A673 (cell line): ENCODE measurements at regions not wholly inside any gene's neighbourhood (a gene's known extent, or its start where the extent isn't known, plus 50 kb on each side); places are given as distances from the start of the nearest gene placed in this dataset.

Experiments used
- CTCF ChIP-seq: fragments of 300-800, 200-600 bp; sonication (generic); conservative IDR thresholded peaks from 2 replicates; pipeline ENCODE4 v1.5.1; 2017; ENCODE audit warnings: low read depth, mild to moderate bottlenecking, antibody characterized with exemption, low read length, moderate library complexity, mixed read lengths
- EZH2 ChIP-seq: fragments of 200-600 bp; sonication (generic); IDR thresholded peaks from 2 replicates; pipeline ENCODE4 v1.6.1; 2017; ENCODE audit warnings: borderline replicate concordance, low read depth, mild to moderate bottlenecking, mixed read lengths, antibody characterized with exemption, low read length; ENCODE audit not compliant: poor library complexity, severe bottlenecking

- TF ChIP-seq CTCF (no peak), EZH2 (no peak)
Measured at GRCh38 chr6:15908871-15909270, 220.0 kb upstream of the MYLIP start.
